RWPE2 (cell line): ENCODE measurements at regions not wholly inside any gene's neighbourhood (a gene's known extent, or its start where the extent isn't known, plus 50 kb on each side); places are given as distances from the start of the nearest gene placed in this dataset.

ENCODE experiments used
- ATAC-seq: fragments of 200-7000 bp; cut with Tn5 transposase; 3 replicates; pipeline ENCODE4 v1.9.1; 2021; ENCODE audit warnings: low read depth
- DNase-seq: peaks from one replicate; pipeline ENCODE4 v3.0.0-alpha.2; 2020; ENCODE audit warnings: low spot score
- H3K27ac ChIP-seq: fragments of 450-650 bp; 2 replicates; pipeline ENCODE4 v1.5.1; 2017; ENCODE audit warnings: mild to moderate bottlenecking; ENCODE audit not compliant: poor library complexity, severe bottlenecking
- H3K27me3 ChIP-seq: fragments of 250-450 bp; sonication (Bioruptor Pico); 2 replicates; pipeline ENCODE4 v1.5.1; 2021; ENCODE audit warnings: mild to moderate bottlenecking, moderate library complexity; ENCODE audit not compliant: insufficient read depth, poor library complexity, severe bottlenecking
- H3K36me3 ChIP-seq: fragments of 250-450 bp; sonication (Bioruptor Pico); 2 replicates; pipeline ENCODE4 v1.5.1; 2020; ENCODE audit warnings: low read depth, mild to moderate bottlenecking, moderate library complexity
- H3K4me1 ChIP-seq: fragments of 250-450 bp; sonication (Bioruptor Pico); 2 replicates; pipeline ENCODE4 v1.5.1; 2021; ENCODE audit warnings: mild to moderate bottlenecking, moderate library complexity; ENCODE audit not compliant: insufficient read depth, poor library complexity, severe bottlenecking
- H3K4me3 ChIP-seq: fragments of 250-450 bp; sonication (Bioruptor Pico); 2 replicates; pipeline ENCODE4 v1.5.1; 2021; ENCODE audit warnings: mild to moderate bottlenecking, moderate library complexity; ENCODE audit not compliant: severe bottlenecking
- H3K9me3 ChIP-seq: fragments of 250-450 bp; sonication (Bioruptor Pico); 2 replicates; pipeline ENCODE4 v1.5.1; 2021; ENCODE audit warnings: mild to moderate bottlenecking, moderate library complexity; ENCODE audit not compliant: severe bottlenecking
- CTCF ChIP-seq: fragments of 450-650 bp; IDR thresholded peaks from one replicate; pipeline ENCODE4 v1.5.1; 2017; ENCODE audit warnings: mild to moderate bottlenecking, moderate library complexity; ENCODE audit not compliant: poor library complexity, severe bottlenecking

GRCh38 chr12:77571127-77571526 is 259.6 kb upstream of the NAV3 start:
- TF ChIP-seq CTCF, result no peak
- Histone ChIP-seq H3K36me3 (no peaks in the 10 kb centered on the region), H3K4me1 (no peaks in the 10 kb centered on the region), H3K27ac (no peak overlapping the region), H3K9me3 (no peaks in the 10 kb centered on the region), H3K4me3 (no peak overlapping the region), H3K27me3 (peaks cover 8% of the 10 kb centered on the region)
- ATAC-seq (no peak), DNase-seq (no peak)

GRCh38 chr12:77569876-77570275 is 260.8 kb upstream of the NAV3 start:
- Histone ChIP-seq H3K4me3 (no peak overlapping the region), H3K27ac (no peak overlapping the region), H3K36me3 (no peaks in the 10 kb centered on the region), H3K27me3 (peaks cover 8% of the 10 kb centered on the region), H3K9me3 (no peaks in the 10 kb centered on the region), H3K4me1 (no peaks in the 10 kb centered on the region)
- TF ChIP-seq CTCF, result no peak
- ATAC-seq (no peak), DNase-seq (no peak)

GRCh38 chr12:77560714-77561113 is 270.0 kb upstream of the NAV3 start:
- H3K27ac ChIP-seq, result no peak overlapping the region
- no peaks in the 10 kb centered on the region for H3K27me3 ChIP-seq
- H3K36me3 ChIP-seq, result no peaks in the 10 kb centered on the region
- TF ChIP-seq CTCF, result no peak
- ATAC-seq (no peak; the same call in 2 of the 3 replicates), DNase-seq (no peak)
- H3K4me1 ChIP-seq, result no peaks in the 10 kb centered on the region
- H3K4me3 ChIP-seq, result no peak overlapping the region
- no peaks in the 10 kb centered on the region for H3K9me3 ChIP-seq

GRCh38 chr12:77559400-77560074 is 271.2 kb upstream of the NAV3 start:
- H3K27me3 ChIP-seq, result no peaks in the 10 kb centered on the region
- no peak for DNase-seq
- no peak overlapping the region for H3K4me3 ChIP-seq
- no peaks in the 10 kb centered on the region for H3K9me3 ChIP-seq
- H3K27ac ChIP-seq, result no peak overlapping the region
- H3K36me3 ChIP-seq, result no peaks in the 10 kb centered on the region
- H3K4me1 ChIP-seq, result no peaks in the 10 kb centered on the region
- no peak for TF ChIP-seq CTCF
- ATAC-seq, result no peak

- peaks cover 2% of the 10 kb centered on the region for H3K27me3 ChIP-seq
- DNase-seq (no peak), ATAC-seq (no peak)
- H3K4me3 ChIP-seq, result no peak overlapping the region
- no peaks in the 10 kb centered on the region for H3K9me3 ChIP-seq
- H3K27ac ChIP-seq, result no peak overlapping the region
- no peak for TF ChIP-seq CTCF
- no peaks in the 10 kb centered on the region for H3K4me1 ChIP-seq
- no peaks in the 10 kb centered on the region for H3K36me3 ChIP-seq
Measured at GRCh38 chr12:77555074-77555473, 275.6 kb upstream of the NAV3 start.
